HG03432 (cell line): ENCODE measurements at regions not wholly inside any gene's neighbourhood (a gene's known extent, or its start where the extent isn't known, plus 50 kb on each side); places are given as distances from the start of the nearest gene placed in this dataset.

ENCODE experiments used
- ATAC-seq: cut with Tn5 transposase; IDR thresholded peaks from one replicate; pipeline ENCODE4 v1.9.1; 2021; ENCODE audit warnings: mild to moderate bottlenecking, moderate library complexity; ENCODE audit not compliant: unreplicated experiment

DNA sequence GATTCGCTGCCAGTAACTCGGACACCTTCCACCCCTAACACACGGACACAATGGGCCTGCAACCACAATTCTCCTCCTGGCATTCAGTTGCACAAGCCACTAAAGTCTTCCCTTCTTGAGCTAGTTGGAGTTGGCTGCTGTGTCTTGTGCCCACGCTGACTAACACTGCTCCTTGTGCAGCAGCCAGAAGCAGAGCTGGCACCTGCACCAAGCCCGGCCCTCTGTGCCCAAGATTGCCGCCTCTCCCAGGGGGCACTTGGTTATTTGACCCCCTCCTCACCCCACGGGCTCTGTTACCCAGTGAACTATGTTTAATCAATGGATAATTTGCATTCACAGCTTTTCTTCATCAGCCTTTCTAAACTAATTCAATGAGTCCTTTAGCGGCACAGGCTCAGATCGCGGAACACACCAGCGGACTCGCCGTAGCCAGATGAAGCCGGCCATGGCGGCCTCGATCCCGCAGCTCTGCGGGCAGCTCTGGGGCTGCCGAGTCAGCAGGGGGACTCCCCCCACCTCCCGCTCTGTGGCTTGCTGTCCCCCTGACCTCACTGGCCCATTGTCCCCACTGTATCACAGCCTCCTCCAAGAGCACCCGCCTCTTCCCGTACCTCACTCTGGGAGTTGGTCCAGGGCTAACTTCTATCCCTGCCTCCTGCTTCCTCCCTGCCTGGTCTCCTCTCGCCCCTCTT is 94.8 kb upstream of the AFDN start:
- ATAC-seq = no peak

DNA sequence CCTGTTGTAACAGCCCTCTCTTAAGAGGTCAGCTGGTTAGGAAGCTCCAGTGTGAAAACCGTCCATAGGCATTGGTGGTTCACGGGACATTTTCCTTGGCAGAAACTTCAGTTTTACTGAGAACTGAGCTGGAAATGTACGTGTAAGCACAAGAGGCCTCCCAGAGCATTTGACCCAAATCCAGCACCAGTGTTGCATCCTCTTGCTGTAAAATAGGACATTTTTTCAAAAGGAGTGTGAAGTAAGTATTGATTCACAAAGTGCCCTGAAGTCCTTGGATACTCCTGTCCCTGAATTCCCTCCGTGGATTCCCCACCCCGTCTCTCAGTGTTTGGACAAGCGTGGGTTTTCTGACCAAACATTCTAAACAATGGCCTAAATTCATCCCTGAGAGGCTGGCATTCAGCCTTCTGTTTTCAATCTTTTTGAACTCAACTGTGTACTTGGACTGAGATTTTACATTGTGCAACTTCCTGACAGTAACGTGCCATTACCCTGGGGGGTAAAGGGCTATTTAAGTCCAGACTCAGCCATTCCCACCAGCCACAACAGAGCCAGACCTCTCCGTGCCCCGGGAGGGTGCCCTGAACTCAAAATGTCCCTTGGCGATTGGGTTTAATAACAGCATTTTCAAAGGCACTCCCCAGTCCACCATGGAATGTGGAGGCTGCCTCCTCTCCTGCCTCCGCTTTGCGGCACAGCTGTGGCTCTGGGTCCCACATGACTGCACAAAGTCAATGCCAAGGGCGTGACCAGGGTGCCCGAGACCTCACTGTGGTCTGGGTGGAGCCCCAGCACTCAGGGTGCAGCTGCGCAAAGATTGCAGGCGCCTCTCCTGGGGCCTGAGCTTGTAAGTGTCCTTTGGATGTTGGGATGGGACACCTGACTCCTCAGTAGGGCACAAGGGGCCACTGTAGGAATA is 92.7 kb upstream of the AFDN start:
- no peak for ATAC-seq

DNA sequence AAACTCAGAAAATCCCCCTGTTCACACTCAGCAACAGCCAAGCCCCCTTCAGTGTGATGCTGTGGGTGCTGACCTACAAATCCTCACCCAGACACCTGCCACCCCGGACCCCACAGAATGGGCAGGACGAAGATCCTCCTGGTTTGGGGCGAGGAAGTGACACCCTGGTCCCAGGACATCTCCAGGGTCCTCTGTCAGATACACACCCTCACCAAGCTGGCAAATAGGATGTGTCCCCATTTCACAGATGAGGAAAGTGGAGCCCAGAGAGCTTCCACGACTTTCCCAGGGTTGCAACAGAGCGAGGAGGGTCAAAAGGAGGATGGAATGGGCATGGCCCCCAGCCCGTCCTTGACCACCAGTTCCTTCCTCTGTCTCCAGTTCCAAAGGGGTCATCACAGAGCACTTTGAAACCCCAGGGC is 92.0 kb upstream of the AFDN start:
- no peak for ATAC-seq

DNA sequence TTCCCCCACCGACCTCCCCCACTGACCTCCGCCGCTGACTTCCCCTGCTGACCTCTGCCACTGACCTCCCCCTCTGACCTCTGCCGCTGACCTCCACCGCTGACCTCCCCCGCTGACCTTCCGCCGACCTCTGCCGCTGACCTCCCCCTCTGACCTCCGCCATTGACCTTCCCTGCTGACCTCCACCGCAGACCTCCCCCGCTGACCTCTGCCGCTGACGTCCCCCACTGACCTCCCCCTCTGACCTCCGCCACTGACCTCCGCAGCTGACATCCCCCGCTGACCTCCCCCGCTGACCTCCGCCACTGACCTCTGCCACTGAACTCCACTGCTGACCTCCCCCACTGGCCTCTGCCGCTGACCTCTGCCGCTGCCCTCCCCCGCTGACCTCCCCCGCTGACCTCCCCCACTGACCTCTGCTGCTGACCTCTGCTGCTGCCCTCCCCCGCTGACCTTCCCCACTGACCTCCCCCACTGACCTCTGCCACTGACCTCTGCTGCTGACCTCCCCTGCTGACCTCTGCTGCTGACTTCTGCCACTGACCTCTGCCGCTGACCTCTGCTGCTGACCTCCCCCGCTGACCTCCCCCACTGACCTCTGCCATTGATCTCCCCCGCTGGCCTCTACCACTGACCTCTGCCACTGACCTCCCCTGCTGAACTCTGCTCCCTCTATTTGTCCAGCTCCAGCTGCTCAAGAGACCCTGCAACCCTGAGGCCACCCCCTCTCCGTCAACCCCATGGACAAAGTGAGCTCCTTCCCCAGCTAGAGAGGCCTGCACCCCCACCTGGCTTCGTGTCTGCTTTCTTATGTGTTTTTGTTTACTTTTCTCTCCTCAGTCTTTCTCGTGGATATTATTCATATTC is 91.4 kb upstream of the AFDN start:
- no peak for ATAC-seq

DNA sequence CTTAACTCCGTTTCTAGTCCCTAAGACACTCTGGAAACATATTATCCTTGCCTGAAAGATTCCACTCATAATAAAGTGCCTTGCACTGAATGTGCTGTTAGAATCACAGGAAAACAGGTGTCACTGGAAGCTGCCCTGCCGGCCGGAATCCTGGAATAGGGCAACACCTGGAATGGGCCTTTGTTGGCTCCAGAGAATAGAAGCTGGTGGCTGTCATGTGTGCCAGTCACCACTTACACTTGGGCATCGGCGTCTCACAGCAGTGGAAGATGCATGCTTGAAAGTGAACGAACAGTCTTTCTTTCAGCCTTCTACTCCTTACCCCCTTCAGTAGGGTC is 90.8 kb upstream of the AFDN start:
- ATAC-seq = no peak

DNA sequence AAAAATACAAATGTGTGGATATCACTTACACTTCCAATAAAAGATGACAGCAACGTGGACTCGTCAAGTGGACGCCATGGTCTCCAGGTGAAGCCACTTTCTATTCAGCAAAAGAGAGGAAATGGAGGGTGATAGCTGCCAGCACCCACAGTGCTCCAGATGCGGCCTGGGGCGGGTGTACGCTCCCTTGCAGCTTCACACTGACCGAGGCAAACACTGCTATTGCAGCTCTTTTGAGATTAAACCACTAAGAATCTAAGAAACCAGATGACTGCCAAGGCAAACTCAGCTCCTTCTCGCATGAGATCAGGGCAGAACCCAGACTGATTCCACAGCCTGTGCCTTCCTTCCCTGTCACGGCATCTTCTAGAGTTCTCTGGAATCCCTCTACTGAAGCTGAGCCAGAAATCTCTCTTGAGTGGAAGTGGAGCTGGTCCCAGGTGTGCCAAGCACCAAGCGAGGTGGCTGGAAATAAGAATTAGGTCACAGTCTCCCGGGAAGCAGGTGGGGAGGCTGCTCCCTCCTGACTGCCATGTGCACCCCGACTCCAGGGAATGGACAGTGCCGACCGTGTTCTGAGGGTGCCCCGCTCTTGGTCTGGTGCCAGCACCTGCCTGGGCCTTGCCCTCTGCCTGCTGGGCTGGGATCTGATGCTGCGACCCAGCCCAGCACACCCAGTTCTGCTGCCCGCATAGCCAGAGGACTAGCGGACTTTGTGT is 90.1 kb upstream of the AFDN start:
- ATAC-seq = no peak

DNA sequence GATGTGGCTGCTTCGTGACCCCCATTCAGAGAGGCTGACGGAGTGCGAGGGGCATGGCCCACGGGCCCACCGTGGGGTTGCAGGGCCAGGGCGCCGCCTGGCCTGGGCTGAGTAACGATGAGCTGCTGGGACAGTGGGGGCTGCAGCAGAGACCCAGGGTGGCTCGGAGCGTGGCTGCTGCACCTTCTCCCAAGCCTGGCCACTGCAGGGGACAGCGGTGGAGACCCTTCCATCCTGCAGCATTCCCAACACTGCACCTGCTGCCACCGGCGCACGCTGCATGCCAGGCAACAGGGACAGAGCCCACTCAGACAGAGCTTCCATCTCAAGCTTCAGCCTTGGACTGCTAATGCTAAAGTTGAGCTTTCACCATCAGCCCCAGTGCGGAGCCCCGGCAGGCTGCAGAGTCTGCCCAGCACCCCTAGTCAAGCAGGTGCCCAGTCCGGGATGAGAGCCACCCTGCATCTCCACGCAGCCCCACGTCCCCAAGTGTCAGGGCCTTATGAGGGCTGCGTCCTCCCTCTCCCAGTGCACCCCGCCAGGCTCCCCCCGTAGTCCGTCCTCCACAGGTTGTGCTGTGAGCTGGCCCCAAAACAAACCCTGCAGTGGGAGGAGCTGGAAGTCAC is 89.4 kb upstream of the AFDN start:
- ATAC-seq = no peak

DNA sequence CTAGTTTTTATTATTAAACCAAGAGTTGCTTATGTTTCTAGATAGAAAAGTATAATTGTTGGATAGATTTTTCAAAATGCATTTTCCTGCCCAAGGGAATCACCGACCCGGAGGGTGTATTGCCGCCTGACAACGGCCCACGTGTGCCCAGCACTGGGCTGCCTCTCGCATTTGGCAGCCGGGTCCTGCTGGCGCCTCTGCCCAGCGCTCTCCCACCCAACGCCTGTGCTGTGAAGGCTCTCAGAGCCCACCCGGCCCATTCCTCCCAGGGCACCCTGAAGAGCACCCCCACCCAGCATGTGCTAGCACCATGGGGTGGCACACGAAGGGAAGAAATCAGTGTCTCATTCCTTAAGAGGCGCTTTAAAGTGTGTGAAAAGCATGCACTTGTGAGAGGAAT is 88.3 kb upstream of the AFDN start:
- ATAC-seq = no peak

DNA sequence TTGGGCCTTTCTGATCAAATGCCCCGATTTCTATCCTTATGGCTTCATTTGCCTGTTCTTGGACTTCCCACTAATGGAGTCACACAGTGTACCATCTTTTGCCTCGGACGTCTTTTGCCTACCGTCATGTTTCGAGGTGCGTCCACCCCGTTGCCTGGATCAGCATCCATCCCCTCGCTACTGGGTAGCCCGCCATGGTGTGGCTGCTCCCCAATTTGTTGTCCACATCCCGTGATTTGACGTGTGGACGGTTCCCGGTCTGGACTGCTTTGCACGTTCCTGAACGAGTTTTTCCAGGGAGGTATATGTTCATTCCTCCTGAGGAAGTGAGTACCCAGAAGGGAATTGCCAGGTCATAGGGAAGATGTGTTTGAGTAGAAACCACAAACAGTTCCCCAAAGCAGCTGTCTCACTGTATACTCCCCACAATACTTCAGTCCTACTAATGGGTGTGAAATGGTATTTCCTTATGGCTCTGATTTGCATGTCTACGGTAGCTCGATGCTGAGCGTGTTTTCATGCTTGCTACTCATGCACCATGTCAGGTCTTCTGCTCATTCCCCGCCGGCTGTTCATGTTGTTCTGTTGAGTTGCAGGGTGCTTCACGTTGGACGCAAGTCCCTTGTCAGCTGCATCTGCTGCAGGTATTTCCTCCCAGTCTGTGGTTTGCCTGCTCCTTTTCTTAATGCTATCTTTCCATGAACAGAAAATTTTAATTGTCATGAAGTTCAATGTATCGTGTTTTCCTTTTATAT is 86.8 kb upstream of the AFDN start:
- ATAC-seq = no peak

DNA sequence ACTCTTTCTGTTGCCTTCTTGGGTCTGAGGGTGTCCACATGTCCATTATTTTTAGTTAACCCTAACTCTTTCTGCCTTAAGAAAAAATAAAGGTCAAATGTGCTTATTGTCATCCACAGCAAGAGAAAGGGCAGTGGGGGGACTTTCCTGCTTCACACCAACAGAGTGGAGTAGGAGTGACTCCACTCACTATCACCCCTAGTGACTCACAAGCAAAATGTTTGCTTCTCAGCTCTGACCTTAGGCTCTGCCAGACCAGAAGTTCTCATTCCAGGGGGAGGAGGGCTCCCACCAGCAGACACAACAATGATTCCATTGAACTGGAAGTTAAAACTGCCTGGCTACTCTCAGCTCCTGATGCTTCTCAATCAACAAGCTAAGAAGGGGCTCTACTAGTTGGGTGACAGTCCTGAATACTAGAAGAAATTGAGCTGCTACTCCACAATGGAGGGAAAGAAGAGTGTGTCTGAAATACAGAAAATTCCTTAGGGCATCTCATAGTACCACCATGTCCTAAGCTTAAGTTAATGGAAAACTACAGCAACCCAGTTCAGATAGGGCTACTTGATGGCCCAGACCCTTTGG is 83.9 kb upstream of the AFDN start:
- ATAC-seq = no peak

DNA sequence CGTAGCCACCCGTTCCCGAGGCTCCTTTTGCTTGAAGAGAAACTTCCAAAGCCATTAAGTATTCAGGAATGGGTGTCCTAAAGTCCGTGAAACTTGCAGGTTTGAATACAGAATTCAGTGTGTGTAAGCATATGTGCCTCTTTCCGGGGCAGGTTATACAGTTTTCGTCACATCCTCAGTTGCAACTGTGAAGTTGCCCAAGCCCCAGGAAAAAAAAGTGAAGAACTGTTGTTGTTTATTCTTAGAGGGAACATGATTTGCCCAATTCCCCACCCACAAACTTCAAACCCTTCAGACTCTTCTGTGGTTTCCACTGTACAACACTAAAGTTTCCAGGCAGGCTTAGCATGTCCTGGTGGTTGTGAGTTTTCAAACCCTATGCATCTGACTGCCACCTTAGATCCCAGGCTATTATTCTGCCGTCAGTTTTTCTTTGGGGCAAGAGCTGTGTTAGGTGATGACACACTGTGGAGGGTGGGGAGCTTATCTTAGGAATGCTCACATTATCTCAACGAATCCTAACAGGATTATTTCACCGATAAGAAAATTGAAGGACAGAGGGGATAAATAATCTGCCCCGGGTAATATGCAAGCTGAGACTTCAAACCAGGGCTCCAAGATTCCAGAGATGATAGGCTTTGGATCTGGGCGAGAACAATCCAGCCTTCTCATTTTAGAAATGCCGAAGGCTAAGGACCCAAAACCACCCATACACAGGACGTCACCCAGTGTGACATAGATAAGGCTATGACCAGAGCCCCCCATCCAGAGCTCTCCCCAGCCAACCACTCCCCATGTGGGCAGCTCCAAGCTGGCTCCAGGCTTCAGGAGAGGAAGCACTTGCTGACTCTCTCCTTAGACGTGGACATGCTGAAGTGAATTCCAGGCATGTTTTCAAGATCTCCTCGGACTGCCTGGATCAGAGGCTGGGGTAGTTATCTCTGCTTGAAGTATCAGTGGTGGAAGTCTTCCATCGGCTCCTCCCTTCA is 81.7 kb upstream of the AFDN start:
- no peak for ATAC-seq

DNA sequence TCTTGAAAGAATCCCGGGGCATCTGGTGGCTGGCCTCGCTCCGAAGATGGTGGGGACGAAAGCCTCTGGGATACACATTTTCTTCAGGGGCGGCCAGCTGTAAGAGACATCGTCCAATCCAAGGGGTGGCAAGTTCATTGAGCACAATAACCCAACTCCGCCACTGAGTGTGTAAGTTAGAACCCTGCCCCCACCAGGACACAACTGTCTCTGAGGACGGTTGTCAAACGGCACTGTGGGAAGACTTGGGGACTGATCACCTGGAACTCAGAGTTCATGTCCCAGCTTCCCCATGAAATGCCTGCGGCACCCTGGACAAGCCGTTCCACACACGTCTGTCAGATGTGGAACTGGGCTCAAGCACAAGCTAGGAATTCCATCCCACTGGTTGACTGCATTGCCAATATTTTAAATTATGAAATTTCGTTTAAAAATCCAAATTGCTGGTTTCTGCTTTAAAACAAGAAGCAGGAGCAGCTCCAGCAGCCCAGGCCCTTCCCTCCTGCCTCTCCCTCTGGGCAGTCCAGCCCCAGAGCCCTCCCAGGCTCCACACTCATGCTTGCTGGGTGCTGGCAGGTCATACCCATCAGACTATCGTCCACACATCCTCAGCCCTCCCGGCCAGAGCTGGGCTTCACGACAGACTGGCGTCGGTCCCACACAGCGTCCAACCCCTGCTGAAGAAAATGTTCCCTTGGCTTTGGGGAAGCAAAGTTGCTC is 80.9 kb upstream of the AFDN start:
- no peak for ATAC-seq

DNA sequence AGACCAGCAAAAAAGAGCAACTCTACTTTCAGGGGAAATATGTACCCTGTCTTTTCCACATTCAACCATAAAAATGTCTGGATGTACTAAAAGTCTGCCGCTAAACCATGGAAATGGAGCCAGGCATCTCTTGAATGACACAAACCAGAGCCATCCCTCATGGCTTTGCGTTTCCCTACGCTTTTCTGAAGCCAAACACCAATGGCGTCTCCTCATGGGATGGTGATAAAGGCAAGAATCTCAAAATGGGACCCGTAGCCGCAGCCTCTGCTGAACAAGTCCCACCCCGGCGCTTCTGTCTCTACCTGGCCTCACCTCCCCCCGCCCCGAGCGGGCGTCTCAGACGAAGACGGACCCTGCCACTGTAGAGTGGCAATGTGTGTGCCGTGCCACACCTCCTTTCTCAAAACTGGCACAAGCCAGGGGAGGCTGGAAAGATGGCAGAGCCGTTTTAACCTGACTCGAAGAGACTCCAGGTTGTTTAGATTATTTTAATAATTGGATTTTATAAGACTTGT is 80.3 kb upstream of the AFDN start:
- ATAC-seq = no peak

DNA sequence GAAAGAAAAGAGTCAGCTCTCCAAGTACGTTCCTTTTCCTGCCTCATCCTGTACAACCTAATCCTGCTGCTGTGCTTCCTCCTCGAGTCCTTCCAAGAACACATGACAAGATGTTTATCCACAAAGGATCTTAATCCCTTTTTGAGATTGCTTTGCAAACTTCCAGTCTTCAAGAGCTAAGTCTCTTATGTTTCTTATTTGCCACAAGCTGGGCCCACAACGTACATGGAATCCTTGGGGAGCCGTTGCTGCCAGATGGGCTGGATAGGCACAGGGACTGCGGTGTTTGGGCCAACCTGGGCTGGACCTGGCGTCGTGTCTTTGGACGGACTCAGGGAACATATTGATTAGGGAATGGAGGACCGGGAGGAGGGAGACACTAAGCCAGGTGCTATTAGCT is 79.7 kb upstream of the AFDN start:
- ATAC-seq = no peak

DNA sequence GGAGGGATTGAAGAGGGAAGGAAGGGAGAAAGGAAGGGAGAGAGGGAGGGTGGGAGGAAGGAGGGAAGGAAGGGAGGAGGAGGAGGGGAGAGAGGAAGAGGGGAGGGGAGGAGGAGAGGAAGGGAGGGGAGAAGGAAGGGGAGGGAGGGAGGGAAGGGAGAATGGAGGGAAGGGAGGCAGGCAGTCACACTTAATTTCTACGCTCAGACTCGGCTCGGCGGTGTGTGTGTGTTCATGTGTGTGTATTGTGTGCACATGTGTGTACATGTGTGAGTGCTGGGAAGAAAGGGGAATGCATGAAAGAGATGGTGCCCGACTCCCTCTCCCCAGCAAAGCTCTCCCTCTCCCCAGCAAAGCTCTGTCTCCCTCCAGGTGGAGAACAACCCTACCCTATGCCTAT is 79.1 kb upstream of the AFDN start:
- ATAC-seq = no peak

DNA sequence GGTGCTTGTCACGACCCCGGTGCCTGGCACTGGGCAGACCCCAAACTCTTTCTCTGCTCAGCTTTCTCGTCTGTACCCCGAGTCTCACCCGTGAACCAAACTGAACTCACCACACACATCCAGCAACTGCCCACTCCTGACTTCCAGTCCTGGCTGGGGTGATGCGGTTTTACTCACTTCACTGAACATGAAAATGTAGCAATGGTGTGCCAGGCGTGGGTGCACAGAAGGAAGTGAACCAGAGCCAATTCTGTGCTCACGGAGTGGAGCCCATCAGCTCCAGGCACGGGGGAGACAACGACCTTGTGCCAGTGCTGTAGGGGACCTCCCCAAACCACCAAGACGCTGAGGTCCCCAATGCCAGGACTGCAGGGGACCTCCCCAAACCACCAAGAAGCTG is 78.7 kb upstream of the AFDN start:
- no peak for ATAC-seq
